ENCODE measurements at regions not wholly inside any gene's neighbourhood (a gene's known extent, or its start where the extent isn't known, plus 50 kb on each side); places are given as distances from the start of the nearest gene placed in this dataset.

GRCh38 chr11:69972351-69972802 lies 105.7 kb upstream of the ANO1 start:
- no peak for TF ChIP-seq CTCF (conservative IDR thresholded peaks at IDR 0.05; ENCODE audit: low read length)
- no peak for TF ChIP-seq EZH2phosphoT487 (IDR thresholded peaks at IDR 0.05; ENCODE audit: borderline replicate concordance)
